IPS-20b (cell line): ENCODE measurements at regions not wholly inside any gene's neighbourhood (a gene's known extent, or its start where the extent isn't known, plus 50 kb on each side); places are given as distances from the start of the nearest gene placed in this dataset.

Source experiments
- H3K27ac ChIP-seq: one replicate; pipeline ENCODE4 v1.5.1; 2013; ENCODE audit warnings: low read length
- H3K27me3 ChIP-seq: 2 replicates; pipeline ENCODE4 v1.6.1; 2013; ENCODE audit warnings: mild to moderate bottlenecking, low read length, inconsistent platforms; ENCODE audit not compliant: insufficient read depth
- H3K36me3 ChIP-seq: 2 replicates; pipeline ENCODE4 v1.6.1; 2013; ENCODE audit warnings: low read depth, mild to moderate bottlenecking, inconsistent platforms, low read length, moderate library complexity; ENCODE audit not compliant: insufficient read depth
- H3K4me1 ChIP-seq: 2 replicates; pipeline ENCODE4 v1.6.1; 2013; ENCODE audit warnings: mild to moderate bottlenecking, control low read depth, inconsistent platforms, low read length, moderate library complexity; ENCODE audit not compliant: insufficient read depth
- H3K4me3 ChIP-seq: 2 replicates; pipeline ENCODE4 v1.5.1; 2013; ENCODE audit warnings: mild to moderate bottlenecking, low read length, inconsistent platforms
- H3K9ac ChIP-seq: 2 replicates; pipeline ENCODE4 v1.6.1; 2013; ENCODE audit warnings: low read depth, mild to moderate bottlenecking, inconsistent platforms, low read length, moderate library complexity
- H3K9me3 ChIP-seq: 2 replicates; pipeline ENCODE4 v1.6.1; 2013; ENCODE audit warnings: mild to moderate bottlenecking, low read depth, low read length, inconsistent platforms; ENCODE audit not compliant: insufficient read depth

- Histone ChIP-seq H3K4me1 (no peaks in the 10 kb centered on the region), H3K4me3 (no peak overlapping the region), H3K9ac (no peak overlapping the region), H3K27me3 (no peaks in the 10 kb centered on the region), H3K36me3 (no peaks in the 10 kb centered on the region), H3K9me3 (no peaks in the 10 kb centered on the region), H3K27ac (no peak overlapping the region)
Measured at GRCh38 chr14:27370074-27370473, 772.2 kb upstream of the NOVA1 start.

GRCh38 chr14:27370775-27371174 lies 772.9 kb upstream of the NOVA1 start:
- H3K4me1 ChIP-seq, result no peaks in the 10 kb centered on the region
- no peaks in the 10 kb centered on the region for H3K27me3 ChIP-seq
- H3K9me3 ChIP-seq, result no peaks in the 10 kb centered on the region
- no peak overlapping the region for H3K9ac ChIP-seq
- no peak overlapping the region for H3K27ac ChIP-seq
- no peaks in the 10 kb centered on the region for H3K36me3 ChIP-seq
- H3K4me3 ChIP-seq, result no peak overlapping the region

GRCh38 chr14:27371209-27371608 lies 773.4 kb upstream of the NOVA1 start:
- Histone ChIP-seq H3K27ac (no peak overlapping the region), H3K4me1 (no peaks in the 10 kb centered on the region), H3K9me3 (no peaks in the 10 kb centered on the region), H3K9ac (no peak overlapping the region), H3K36me3 (no peaks in the 10 kb centered on the region), H3K4me3 (no peak overlapping the region), H3K27me3 (no peaks in the 10 kb centered on the region)

GRCh38 chr14:27371868-27372267 lies 774.0 kb upstream of the NOVA1 start:
- Histone ChIP-seq H3K9me3 (no peaks in the 10 kb centered on the region), H3K27me3 (no peaks in the 10 kb centered on the region), H3K4me3 (no peak overlapping the region)

GRCh38 chr14:27372771-27373170 lies 774.9 kb upstream of the NOVA1 start:
- H3K9ac ChIP-seq, result no peak overlapping the region
- H3K4me3 ChIP-seq, result no peak overlapping the region
- H3K27ac ChIP-seq, result no peak overlapping the region
- H3K9me3 ChIP-seq, result no peaks in the 10 kb centered on the region
- no peaks in the 10 kb centered on the region for H3K27me3 ChIP-seq
- H3K4me1 ChIP-seq, result no peaks in the 10 kb centered on the region
- no peaks in the 10 kb centered on the region for H3K36me3 ChIP-seq

More at GRCh38 chr14:27371868-27372267, 774.0 kb upstream of the NOVA1 start:
- H3K4me1 ChIP-seq, result no peaks in the 10 kb centered on the region
- H3K36me3 ChIP-seq, result no peaks in the 10 kb centered on the region
- no peak overlapping the region for H3K9ac ChIP-seq
- H3K27ac ChIP-seq, result no peak overlapping the region

- Histone ChIP-seq H3K9ac (no peak overlapping the region), H3K27ac (no peak overlapping the region), H3K9me3 (no peaks in the 10 kb centered on the region)
Measured at GRCh38 chr14:27384124-27384523, 786.3 kb upstream of the NOVA1 start.

GRCh38 chr14:27386391-27386790 lies 788.6 kb upstream of the NOVA1 start:
- no peak overlapping the region for H3K27ac ChIP-seq
- H3K9me3 ChIP-seq, result no peaks in the 10 kb centered on the region
- no peaks in the 10 kb centered on the region for H3K27me3 ChIP-seq
- no peak overlapping the region for H3K9ac ChIP-seq
- H3K4me1 ChIP-seq, result no peaks in the 10 kb centered on the region
- H3K4me3 ChIP-seq, result no peak overlapping the region
- H3K36me3 ChIP-seq, result no peaks in the 10 kb centered on the region

More at GRCh38 chr14:27384124-27384523, 786.3 kb upstream of the NOVA1 start:
- Histone ChIP-seq H3K36me3 (no peaks in the 10 kb centered on the region), H3K4me3 (no peak overlapping the region), H3K4me1 (no peaks in the 10 kb centered on the region), H3K27me3 (no peaks in the 10 kb centered on the region)

- Histone ChIP-seq H3K4me3 (no peak overlapping the region), H3K9me3 (no peaks in the 10 kb centered on the region), H3K27me3 (no peaks in the 10 kb centered on the region), H3K4me1 (no peaks in the 10 kb centered on the region), H3K27ac (no peak overlapping the region), H3K36me3 (no peaks in the 10 kb centered on the region), H3K9ac (no peak overlapping the region)
Measured at GRCh38 chr14:27387463-27387862, 789.6 kb upstream of the NOVA1 start.

GRCh38 chr14:27389402-27389801 lies 791.6 kb upstream of the NOVA1 start:
- no peaks in the 10 kb centered on the region for H3K27me3 ChIP-seq
- H3K9ac ChIP-seq, result no peak overlapping the region
- H3K36me3 ChIP-seq, result no peaks in the 10 kb centered on the region
- H3K27ac ChIP-seq, result no peak overlapping the region
- no peaks in the 10 kb centered on the region for H3K4me1 ChIP-seq
- H3K4me3 ChIP-seq, result no peak overlapping the region
- no peaks in the 10 kb centered on the region for H3K9me3 ChIP-seq

GRCh38 chr14:27390155-27390554 lies 792.3 kb upstream of the NOVA1 start:
- H3K27ac ChIP-seq, result no peak overlapping the region
- no peak overlapping the region for H3K4me3 ChIP-seq
- no peaks in the 10 kb centered on the region for H3K9me3 ChIP-seq
- no peak overlapping the region for H3K9ac ChIP-seq
- H3K27me3 ChIP-seq, result no peaks in the 10 kb centered on the region
- no peaks in the 10 kb centered on the region for H3K4me1 ChIP-seq
- H3K36me3 ChIP-seq, result no peaks in the 10 kb centered on the region

- H3K36me3 ChIP-seq, result no peaks in the 10 kb centered on the region
- H3K27me3 ChIP-seq, result no peaks in the 10 kb centered on the region
- no peak overlapping the region for H3K9ac ChIP-seq
- no peaks in the 10 kb centered on the region for H3K9me3 ChIP-seq
- no peak overlapping the region for H3K27ac ChIP-seq
- no peaks in the 10 kb centered on the region for H3K4me1 ChIP-seq
- no peak overlapping the region for H3K4me3 ChIP-seq
Measured at GRCh38 chr14:27391331-27391730, 793.5 kb upstream of the NOVA1 start.

- no peak overlapping the region for H3K27ac ChIP-seq
- H3K9me3 ChIP-seq, result no peaks in the 10 kb centered on the region
- no peaks in the 10 kb centered on the region for H3K27me3 ChIP-seq
- H3K9ac ChIP-seq, result no peak overlapping the region
- H3K4me3 ChIP-seq, result no peak overlapping the region
- no peaks in the 10 kb centered on the region for H3K36me3 ChIP-seq
- no peaks in the 10 kb centered on the region for H3K4me1 ChIP-seq
Measured at GRCh38 chr14:27392153-27392552, 794.3 kb upstream of the NOVA1 start.

GRCh38 chr14:27409944-27410343 lies 812.1 kb upstream of the NOVA1 start:
- Histone ChIP-seq H3K4me3 (no peak overlapping the region), H3K27me3 (no peaks in the 10 kb centered on the region), H3K9me3 (no peaks in the 10 kb centered on the region), H3K4me1 (no peaks in the 10 kb centered on the region), H3K9ac (no peak overlapping the region), H3K36me3 (no peaks in the 10 kb centered on the region), H3K27ac (no peak overlapping the region)
